ENCODE measurements at regions not wholly inside any gene's neighbourhood (a gene's known extent, or its start where the extent isn't known, plus 50 kb on each side); places are given as distances from the start of the nearest gene placed in this dataset.

DNA sequence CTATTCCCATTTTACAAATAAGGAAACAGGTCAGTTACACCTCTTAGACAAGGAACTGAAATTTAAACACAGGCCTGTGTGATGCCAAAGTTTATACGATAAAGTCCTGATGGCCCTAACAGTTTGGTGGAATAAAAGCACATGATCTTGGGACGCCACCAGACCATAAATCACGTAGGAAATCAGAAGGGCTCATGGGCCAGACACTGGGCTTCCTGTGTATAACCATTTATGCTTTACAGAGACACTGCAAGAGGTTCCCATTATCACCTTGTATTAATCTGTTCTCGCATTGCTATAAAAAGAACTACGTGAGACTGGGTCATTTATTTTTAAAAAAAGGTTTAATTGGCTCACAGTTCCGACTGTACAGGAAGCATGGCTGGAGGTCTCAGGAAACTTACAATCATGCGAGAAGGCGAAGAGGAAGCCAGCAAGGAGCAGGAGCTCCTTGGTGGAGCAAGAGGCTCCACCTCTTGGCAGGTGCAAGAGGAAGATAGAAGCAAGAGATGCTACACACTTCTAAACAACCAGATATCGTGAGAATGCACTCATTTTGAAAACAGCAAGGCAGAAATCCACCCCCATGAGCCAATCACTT is 124.0 kb upstream of the MON1B start:
- no TSS peak for BruUV-seq (replicated peaks)
- no peak overlapping the region for H3K4me3 ChIP-seq (ENCODE audit: low read depth in 2 of 2, low read length in 2 of 2)
- H3K27me3 ChIP-seq (ENCODE audit: control insufficient read depth, insufficient read depth, low read length): no peaks in the 10 kb centered on the region
- TF ChIP-seq SIN3A (IDR thresholded peaks at IDR 0.05; ENCODE audit: borderline replicate concordance, insufficient read depth, low read depth, low read length): no peak
- no peak for TF ChIP-seq POLR2AphosphoS5 (IDR thresholded peaks at IDR 0.05; ENCODE audit: low read depth, low read length)
- ChIA-PET POLR2A (interaction anchor here (0.6 kb wide), 1 partner anchor 9 kb away, joined by 3 read pairs; no protein-coding TSS in a partner anchor), CTCF (no interaction called here)
- ATAC-seq (no peak), DNase-seq (ENCODE audit: low read depth, low spot score) (no peak)
- in situ Hi-C loops (cut with HindIII; ENCODE audit: low pct_unique_long_range_greater_than_20kb, low sequenced_read_pairs): no loop called here
- H3K36me3 ChIP-seq (ENCODE audit: control insufficient read depth, insufficient read depth, low read length): no peaks in the 10 kb centered on the region
- H3K4me1 ChIP-seq (ENCODE audit: control insufficient read depth, insufficient read depth, low read length): no peaks in the 10 kb centered on the region
- intact Hi-C loops (cut with micrococcal nuclease; ENCODE audit: unreplicated experiment): no loop called here
- no peak overlapping the region for H3K27ac ChIP-seq (ENCODE audit: low read length)
- H3K9me3 ChIP-seq (ENCODE audit: control insufficient read depth, insufficient read depth, low read depth, low read length): no peaks in the 10 kb centered on the region

DNA sequence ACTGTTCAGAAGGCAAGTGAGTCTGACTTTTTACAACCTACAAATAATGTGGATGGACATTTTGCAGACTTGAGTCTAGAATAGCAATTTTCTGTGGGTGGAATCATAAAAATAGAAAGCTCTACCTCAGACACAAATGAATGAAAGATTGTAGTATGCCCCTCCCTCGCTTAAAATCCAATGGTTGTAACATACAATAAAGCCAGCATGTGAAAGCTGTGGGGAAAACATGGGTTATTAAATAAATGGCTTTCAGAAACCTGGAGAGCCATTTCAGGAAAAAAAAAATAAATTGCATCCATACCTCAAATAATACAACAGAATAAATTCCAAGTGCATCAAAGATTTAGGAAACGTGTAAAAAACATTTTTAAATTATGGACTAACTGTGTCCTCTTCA is 123.1 kb upstream of the MON1B start:
- POLR2A ChIA-PET: no interaction called here
- Histone ChIP-seq H3K4me1 (ENCODE audit: control insufficient read depth, insufficient read depth, low read length) (no peaks in the 10 kb centered on the region), H3K27ac (ENCODE audit: low read length) (no peak overlapping the region), H3K36me3 (ENCODE audit: control insufficient read depth, insufficient read depth, low read length) (no peaks in the 10 kb centered on the region), H3K9me3 (ENCODE audit: control insufficient read depth, insufficient read depth, low read depth, low read length) (no peaks in the 10 kb centered on the region), H3K4me3 (ENCODE audit: low read depth in 2 of 2, low read length in 2 of 2) (no peak overlapping the region), H3K27me3 (ENCODE audit: control insufficient read depth, insufficient read depth, low read length) (no peaks in the 10 kb centered on the region)
- CTCF ChIA-PET: no interaction called here
- in situ Hi-C loops (cut with HindIII; ENCODE audit: low pct_unique_long_range_greater_than_20kb, low sequenced_read_pairs) (no loop called here), intact Hi-C loops (cut with micrococcal nuclease; ENCODE audit: unreplicated experiment) (no loop called here)
- ATAC-seq (no peak), DNase-seq (ENCODE audit: low read depth, low spot score) (no peak)
- TF ChIP-seq, protein P1, sequence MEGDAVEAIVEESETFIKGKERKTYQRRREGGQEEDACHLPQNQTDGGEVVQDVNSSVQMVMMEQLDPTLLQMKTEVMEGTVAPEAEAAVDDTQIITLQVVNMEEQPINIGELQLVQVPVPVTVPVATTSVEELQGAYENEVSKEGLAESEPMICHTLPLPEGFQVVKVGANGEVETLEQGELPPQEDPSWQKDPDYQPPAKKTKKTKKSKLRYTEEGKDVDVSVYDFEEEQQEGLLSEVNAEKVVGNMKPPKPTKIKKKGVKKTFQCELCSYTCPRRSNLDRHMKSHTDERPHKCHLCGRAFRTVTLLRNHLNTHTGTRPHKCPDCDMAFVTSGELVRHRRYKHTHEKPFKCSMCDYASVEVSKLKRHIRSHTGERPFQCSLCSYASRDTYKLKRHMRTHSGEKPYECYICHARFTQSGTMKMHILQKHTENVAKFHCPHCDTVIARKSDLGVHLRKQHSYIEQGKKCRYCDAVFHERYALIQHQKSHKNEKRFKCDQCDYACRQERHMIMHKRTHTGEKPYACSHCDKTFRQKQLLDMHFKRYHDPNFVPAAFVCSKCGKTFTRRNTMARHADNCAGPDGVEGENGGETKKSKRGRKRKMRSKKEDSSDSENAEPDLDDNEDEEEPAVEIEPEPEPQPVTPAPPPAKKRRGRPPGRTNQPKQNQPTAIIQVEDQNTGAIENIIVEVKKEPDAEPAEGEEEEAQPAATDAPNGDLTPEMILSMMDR (IDR thresholded peaks at IDR 0.05): no peak
- TF ChIP-seq POLR2AphosphoS5 (IDR thresholded peaks at IDR 0.05; ENCODE audit: low read depth, low read length) (no peak), SIN3A (IDR thresholded peaks at IDR 0.05; ENCODE audit: borderline replicate concordance, insufficient read depth, low read depth, low read length) (no peak), TCF7L2 (IDR thresholded peaks at IDR 0.05; ENCODE audit: low read depth, low read length) (no peak)
- TF ChIP-seq, protein P2, sequence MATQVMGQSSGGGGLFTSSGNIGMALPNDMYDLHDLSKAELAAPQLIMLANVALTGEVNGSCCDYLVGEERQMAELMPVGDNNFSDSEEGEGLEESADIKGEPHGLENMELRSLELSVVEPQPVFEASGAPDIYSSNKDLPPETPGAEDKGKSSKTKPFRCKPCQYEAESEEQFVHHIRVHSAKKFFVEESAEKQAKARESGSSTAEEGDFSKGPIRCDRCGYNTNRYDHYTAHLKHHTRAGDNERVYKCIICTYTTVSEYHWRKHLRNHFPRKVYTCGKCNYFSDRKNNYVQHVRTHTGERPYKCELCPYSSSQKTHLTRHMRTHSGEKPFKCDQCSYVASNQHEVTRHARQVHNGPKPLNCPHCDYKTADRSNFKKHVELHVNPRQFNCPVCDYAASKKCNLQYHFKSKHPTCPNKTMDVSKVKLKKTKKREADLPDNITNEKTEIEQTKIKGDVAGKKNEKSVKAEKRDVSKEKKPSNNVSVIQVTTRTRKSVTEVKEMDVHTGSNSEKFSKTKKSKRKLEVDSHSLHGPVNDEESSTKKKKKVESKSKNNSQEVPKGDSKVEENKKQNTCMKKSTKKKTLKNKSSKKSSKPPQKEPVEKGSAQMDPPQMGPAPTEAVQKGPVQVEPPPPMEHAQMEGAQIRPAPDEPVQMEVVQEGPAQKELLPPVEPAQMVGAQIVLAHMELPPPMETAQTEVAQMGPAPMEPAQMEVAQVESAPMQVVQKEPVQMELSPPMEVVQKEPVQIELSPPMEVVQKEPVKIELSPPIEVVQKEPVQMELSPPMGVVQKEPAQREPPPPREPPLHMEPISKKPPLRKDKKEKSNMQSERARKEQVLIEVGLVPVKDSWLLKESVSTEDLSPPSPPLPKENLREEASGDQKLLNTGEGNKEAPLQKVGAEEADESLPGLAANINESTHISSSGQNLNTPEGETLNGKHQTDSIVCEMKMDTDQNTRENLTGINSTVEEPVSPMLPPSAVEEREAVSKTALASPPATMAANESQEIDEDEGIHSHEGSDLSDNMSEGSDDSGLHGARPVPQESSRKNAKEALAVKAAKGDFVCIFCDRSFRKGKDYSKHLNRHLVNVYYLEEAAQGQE (IDR thresholded peaks at IDR 0.05; ENCODE audit: insufficient read depth in 1 of 2, low read depth in 2 of 2, low read length in 1 of 2): no peak
- BruUV-seq (replicated peaks): no TSS peak

DNA sequence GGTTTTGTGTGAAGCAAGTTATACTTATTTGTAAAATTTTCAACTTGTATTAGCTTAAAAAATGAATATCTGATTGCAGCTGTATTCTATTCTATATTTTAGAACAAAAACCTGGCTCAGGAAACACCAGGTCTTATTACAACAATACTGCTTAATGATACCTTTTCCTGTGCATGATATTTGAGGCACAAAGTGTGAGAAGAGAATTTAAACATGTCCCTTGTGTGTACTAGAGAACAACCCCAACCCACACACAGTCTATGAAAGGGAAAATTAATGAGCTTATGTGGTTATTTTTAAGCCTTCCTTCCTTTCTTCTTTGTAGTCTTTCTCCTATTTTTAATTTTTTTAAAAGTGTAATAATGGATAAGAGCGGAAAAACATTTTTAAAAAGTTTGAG is 122.6 kb upstream of the MON1B start:
- DNase-seq (ENCODE audit: low read depth, low spot score) (no peak), ATAC-seq (no peak)
- H3K27ac ChIP-seq (ENCODE audit: low read length): no peak overlapping the region
- H3K4me3 ChIP-seq (ENCODE audit: low read depth in 2 of 2, low read length in 2 of 2): no peak overlapping the region
- H3K9me3 ChIP-seq (ENCODE audit: control insufficient read depth, insufficient read depth, low read depth, low read length): no peaks in the 10 kb centered on the region
- CTCF ChIA-PET: no interaction called here
- POLR2A ChIA-PET: no interaction called here
- TF ChIP-seq, protein P2 (IDR thresholded peaks at IDR 0.05; ENCODE audit: insufficient read depth in 1 of 2, low read depth in 2 of 2, low read length in 1 of 2): no peak
- TF ChIP-seq TCF7L2 (IDR thresholded peaks at IDR 0.05; ENCODE audit: low read depth, low read length) (no peak), SIN3A (IDR thresholded peaks at IDR 0.05; ENCODE audit: borderline replicate concordance, insufficient read depth, low read depth, low read length) (no peak), POLR2AphosphoS5 (IDR thresholded peaks at IDR 0.05; ENCODE audit: low read depth, low read length) (no peak)
- TF ChIP-seq, protein P1 (IDR thresholded peaks at IDR 0.05): no peak
- H3K4me1 ChIP-seq (ENCODE audit: control insufficient read depth, insufficient read depth, low read length): no peaks in the 10 kb centered on the region
- intact Hi-C loops (cut with micrococcal nuclease; ENCODE audit: unreplicated experiment): no loop called here
- no TSS peak for BruUV-seq (replicated peaks)
- H3K27me3 ChIP-seq (ENCODE audit: control insufficient read depth, insufficient read depth, low read length): no peaks in the 10 kb centered on the region
- no peaks in the 10 kb centered on the region for H3K36me3 ChIP-seq (ENCODE audit: control insufficient read depth, insufficient read depth, low read length)
- in situ Hi-C loops (cut with HindIII; ENCODE audit: low pct_unique_long_range_greater_than_20kb, low sequenced_read_pairs): no loop called here
